ENCODE measurements at regions not wholly inside any gene's neighbourhood (a gene's known extent, or its start where the extent isn't known, plus 50 kb on each side); places are given as distances from the start of the nearest gene placed in this dataset.

GRCh38 chr21:28633839-28634555, 358.7 kb downstream of the LTN1 start:
- Histone ChIP-seq H3K9ac (replicated peaks; ENCODE audit: extremely low read depth, insufficient read depth, low read length) (peak overlapping the region; percentile 74), H4K20me1 (replicated peaks; ENCODE audit: control insufficient read depth, extremely low read depth, insufficient read depth, low read length) (no peaks in the 10 kb centered on the region), H3K4me3 (replicated peaks in 1 of 3; ENCODE audit: insufficient read depth in 1 of 3, low read depth in 1 of 3, low read length in 3 of 3) (peak overlapping the region in 1 of 3 experiments; percentile 1), H3K4me2 (ENCODE audit: insufficient read depth, low read length) (peak overlapping the region; percentile 64), H2AFZ (ENCODE audit: low read depth, low read length) (peak overlapping the region; percentile 2), H3K27me3 (ENCODE audit: control insufficient read depth in 2 of 2, insufficient read depth in 2 of 2, low read length in 2 of 2) (no peaks in the 10 kb centered on the region), H3K9me1 (replicated peaks; ENCODE audit: control insufficient read depth, extremely low read depth, insufficient read depth, low read length) (no peaks in the 10 kb centered on the region), H3K4me1 (ENCODE audit: control insufficient read depth, extremely low read depth, insufficient read depth, low read length) (peaks cover 59% of the 10 kb centered on the region), H3K9me3 (replicated peaks; ENCODE audit: control insufficient read depth, insufficient read depth, low read length) (no peaks in the 10 kb centered on the region), H3K36me3 (ENCODE audit: control insufficient read depth in 2 of 2, extremely low read depth in 1 of 2, insufficient read depth in 2 of 2, low read length in 2 of 2) (no peaks in the 10 kb centered on the region), H3K27ac (ENCODE audit: insufficient read depth, low read depth, low read length) (peak overlapping the region; percentile 97), H3K79me2 (ENCODE audit: control insufficient read depth, insufficient read depth, low read length) (no peaks in the 10 kb centered on the region)
- ChIA-PET CTCF (interaction anchor here (0.8 to 2.1 kb wide), 12 partner anchors 9 to 295 kb away, joined by 3 to 9 read pairs (median 3); no protein-coding TSS in a partner anchor), POLR2A (no interaction called here)
- TF ChIP-seq GATA2 (IDR thresholded peaks at IDR 0.05; ENCODE audit: insufficient read depth, insufficient read length, low read depth, low read length) (peak; percentile 95), MAX (IDR thresholded peaks at IDR 0.05; ENCODE audit: insufficient read depth, insufficient read length) (no peak), FOS (IDR thresholded peaks at IDR 0.05; ENCODE audit: borderline replicate concordance, insufficient read depth, low read length) (peak; percentile 92), JUN (IDR thresholded peaks at IDR 0.05; ENCODE audit: borderline replicate concordance, insufficient read depth, insufficient read length, low read depth) (peak; percentile 86), EZH2 (IDR thresholded peaks at IDR 0.05; ENCODE audit: borderline replicate concordance, low read depth, low read length, severe bottlenecking) (no peak), POLR2A (IDR thresholded peaks at IDR 0.05; ENCODE audit: low read depth, low read length) (peak; percentile 12), POLR2AphosphoS5 (IDR thresholded peaks at IDR 0.05; ENCODE audit: insufficient read depth, low read depth, low read length) (peak; percentile 81)
- BruUV-seq (replicated peaks) = TSS peak; percentile 75
- intact Hi-C loops (cut with micrococcal nuclease) = loop anchor here (1.0 kb wide), 2 partner anchors 108 to 350 kb away; no protein-coding TSS in a partner anchor
- dilution Hi-C loops (cut with MboI; ENCODE audit: extremely low pct_ligation_motif_present, low sequenced_read_pairs) = no loop called here
- peak; percentile 94 for DNase-seq (ENCODE audit: low read depth, low spot score)
- FAIRE-seq = peak; percentile 85
